Eye (tissue), 1 donor: ENCODE measurements at regions not wholly inside any gene's neighbourhood (a gene's known extent, or its start where the extent isn't known, plus 50 kb on each side); places are given as distances from the start of the nearest gene placed in this dataset.
"Not testable (repeated sequence)": the region's sequence is repeated elsewhere in the genome, so short reads cannot be mapped to it uniquely, and the experiment has no call there.

Experiments
- DNase-seq: peaks from one replicate; pipeline ENCODE4 v3.0.0-alpha.2; 2015

- DNase-seq: no peak
These were observed 220.5 kb upstream of the PRSS1 start for GRCh38 chr7:142528608-142529408.

GRCh38 chr7:142523821-142524460 is 225.3 kb upstream of the PRSS1 start:
- no peak for DNase-seq

GRCh38 chr7:142522735-142523134 is 226.5 kb upstream of the PRSS1 start:
- DNase-seq: no peak

- not testable (repeated sequence) for DNase-seq
These were observed 228.4 kb upstream of the PRSS1 start for GRCh38 chr7:142520885-142521284.

GRCh38 chr7:142520455-142520854 is 228.8 kb upstream of the PRSS1 start:
- not testable (repeated sequence) for DNase-seq

DNA sequence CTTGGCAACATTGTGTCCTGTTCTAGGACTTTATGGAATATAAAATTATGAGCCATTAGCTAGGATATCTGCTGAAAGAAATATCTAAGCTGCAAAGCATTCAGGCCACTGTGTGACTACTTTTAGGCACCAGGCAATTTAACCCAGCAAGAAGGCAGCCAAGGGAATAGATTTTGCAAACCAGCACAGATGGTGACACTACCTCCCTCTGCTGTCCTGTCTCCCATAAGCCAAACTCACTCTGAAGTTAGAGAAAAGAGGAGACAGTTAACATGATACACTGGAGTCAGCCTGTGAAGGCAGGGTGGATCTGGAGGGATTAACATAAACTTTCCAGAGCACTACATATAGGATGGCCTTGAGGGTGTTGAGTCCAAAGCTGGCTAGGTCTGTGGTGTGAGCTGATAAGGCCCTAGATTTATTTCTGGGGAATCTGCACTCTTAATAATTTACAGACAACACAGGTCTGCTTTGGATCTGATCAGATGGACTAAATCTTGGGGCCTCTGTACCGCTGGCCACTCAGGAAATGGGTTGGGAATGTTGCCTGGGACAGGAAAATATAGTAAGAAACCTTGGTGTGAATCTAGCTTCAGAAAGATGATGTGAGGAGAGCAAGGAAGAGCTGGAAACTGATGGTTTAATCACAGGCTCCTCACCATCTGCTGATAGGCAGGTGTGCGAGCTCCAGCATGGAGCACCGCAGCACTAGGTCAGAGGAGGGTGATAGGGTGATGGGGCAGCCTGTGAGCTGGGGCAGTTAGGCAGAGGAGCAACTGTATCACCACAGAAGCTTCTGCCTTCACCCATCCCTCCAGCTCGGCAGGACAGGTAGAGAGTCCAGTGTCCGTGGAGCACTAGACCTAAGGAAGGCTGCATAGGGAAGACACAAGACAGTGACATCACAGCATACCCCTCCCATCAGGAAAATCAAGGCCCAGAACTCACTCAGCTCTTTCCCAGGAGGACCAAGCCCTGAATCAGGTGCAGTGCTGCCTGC is 229.9 kb upstream of the PRSS1 start:
- DNase-seq: no peak

DNA sequence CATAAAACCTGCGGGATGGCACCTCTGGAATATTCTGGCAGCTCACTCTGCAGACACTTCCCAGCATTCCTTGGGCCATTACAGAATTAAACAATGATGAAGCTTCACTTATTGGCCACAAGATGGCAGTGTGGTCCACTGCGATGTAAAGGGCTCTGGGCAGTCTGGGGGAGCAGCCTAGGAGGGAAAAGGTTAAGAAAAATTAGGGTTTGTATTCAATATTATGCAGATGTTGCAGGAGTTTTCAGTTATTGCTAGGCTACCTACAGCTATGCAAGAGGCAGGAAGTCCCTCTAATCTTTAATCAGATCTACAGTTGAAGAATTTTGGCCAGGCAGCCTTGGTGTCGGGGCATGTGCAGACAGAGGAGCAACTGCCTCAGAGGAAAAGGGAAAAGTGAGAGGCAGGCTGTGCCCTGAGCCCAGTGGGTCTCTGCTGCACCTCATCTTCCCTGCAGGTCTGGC is 233.2 kb upstream of the PRSS1 start:
- DNase-seq: peak; percentile 83

- DNase-seq: not testable (repeated sequence)
These were observed 234.6 kb upstream of the PRSS1 start for GRCh38 chr7:142514716-142515115.

DNA sequence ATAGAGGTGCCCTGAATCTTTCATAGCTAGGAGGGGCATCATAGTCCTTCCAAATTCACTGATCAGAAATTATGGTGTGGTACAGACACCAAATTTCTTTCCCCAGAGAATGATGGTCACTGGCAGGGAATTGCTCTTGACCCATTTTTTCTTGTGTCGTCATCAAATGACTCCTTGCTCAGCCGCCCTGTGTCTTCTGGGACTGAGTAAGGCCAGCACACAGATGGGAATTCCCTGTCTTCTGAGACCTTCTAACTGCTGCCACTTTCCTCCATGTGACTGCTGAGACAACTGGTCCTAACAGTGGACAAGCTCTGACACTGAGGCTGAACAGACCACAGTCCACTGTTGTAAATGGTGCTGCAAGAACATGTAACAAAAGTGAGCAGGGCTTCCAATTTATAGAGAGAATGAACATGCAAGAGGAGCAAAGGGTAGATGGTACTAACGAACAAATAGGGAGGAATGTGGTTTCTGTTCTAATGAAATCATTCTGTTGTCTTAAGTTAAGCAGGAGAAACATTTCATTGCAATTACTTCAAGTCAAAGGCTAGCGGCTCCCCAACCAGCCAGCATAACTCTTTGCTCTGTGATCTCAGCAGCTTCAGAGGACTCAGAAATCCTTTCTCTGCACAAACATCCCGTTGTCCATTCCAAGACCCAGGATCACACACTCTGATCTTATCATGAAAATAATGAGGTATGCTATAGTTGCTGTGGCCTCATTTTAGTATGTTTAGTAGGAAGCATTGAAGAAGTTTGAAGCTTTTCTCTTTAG is 235.9 kb upstream of the PRSS1 start:
- DNase-seq: no peak

- no peak for DNase-seq
These were observed 237.5 kb upstream of the PRSS1 start for GRCh38 chr7:142511801-142512200.

- DNase-seq: no peak
These were observed 237.9 kb upstream of the PRSS1 start for GRCh38 chr7:142511374-142511773.

DNA sequence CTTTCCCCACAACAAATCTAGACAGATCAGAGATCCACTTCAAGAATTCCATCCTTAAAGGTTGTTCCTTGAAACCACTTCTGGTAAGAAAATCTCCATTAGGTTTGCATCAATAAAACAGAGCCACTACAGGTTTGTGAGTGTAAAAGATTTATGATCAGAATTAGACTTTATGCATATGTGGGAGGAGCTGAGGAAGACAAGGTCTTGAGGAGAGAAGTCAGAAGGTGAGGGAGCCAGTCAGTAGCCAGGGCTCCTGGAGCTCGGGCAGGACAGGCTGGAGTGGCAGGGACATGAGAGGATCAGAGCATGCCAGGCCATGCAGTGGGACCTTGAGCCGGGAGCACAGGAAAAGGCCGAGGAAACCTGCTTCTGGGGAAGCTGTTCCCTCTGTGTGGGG is 240.0 kb upstream of the PRSS1 start:
- DNase-seq: not testable (repeated sequence)

DNA sequence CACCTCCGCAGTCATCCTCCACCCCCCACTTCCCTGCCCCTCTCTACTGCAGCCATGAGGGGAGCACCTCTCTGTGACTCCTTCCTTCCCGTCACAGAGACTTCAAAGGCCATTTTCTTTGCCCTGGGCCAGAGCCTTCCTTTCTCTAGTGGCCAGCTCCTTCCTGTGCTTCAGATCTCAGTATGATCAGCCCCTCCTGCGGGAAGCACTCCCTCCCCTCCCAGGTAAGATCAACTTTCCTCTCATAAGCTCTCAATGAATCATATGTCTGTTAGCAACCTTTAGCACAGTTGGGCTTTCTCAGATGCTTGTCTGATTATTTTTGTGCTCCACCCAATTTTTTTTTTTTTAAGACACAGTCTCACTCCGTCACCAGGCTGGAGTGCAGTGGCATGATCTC is 241.0 kb upstream of the PRSS1 start:
- no peak for DNase-seq

DNA sequence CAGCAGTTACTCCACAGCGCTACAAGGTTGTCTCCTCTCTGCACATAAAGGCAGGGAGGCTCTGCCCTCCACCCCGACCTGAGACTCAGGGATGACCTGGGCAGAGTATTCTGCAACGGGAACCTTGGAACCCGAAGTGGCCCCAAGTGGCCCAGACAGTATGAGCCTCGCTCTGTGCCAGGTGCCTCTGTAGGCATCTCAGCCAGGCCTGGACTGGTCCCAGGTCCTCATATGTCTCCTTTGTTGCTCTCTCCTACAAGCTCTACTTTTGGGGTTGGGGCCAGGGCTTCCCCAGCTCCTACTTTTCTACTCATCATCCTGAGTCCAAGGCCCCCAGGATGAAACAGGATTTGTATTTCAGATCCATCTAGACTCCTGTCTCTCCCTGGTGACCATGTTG is 241.5 kb upstream of the PRSS1 start:
- DNase-seq: no peak

DNA sequence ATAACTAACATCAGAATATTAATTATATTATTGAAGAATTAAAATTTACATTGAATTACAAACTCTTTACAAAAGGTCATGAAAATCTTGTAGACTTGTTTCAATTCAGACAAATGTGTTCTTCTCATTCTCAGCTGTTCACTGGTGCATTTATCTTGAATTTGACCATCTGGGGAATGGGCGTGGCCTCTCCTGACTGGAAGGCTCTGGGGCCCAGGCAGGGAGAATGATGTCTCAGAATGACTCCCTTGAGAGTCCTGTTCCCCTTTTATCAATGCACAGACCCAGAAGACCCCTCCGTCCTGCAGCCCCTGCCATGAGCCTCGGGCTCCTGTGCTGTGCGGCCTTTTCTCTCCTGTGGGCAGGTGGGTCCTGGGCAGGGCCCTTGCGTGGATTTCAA is 242.2 kb upstream of the PRSS1 start:
- DNase-seq: not testable (repeated sequence)

- DNase-seq: no peak
These were observed 242.7 kb upstream of the PRSS1 start for GRCh38 chr7:142506601-142507000.

GRCh38 chr7:142503949-142504348 is 245.3 kb upstream of the PRSS1 start:
- DNase-seq: not testable (repeated sequence)

DNA sequence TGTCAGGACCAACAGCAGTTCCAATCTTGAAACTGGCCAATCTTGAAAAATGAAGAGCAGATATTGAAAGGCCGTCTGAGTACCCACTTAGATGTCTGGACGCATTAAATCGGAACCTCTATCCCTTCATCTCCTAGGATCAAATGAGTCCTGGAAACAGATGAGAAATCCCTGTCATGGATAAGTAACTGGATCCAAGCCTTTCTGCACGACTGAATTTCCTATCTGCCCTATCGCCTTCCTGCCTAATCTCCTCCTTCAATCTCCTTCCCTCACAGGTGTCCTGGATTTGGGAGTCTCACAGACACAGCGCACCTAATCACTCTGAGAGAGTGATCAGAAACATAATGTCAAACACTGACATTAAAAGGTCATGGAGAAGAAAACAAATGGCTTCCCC is 245.2 kb upstream of the PRSS58 start:
- DNase-seq: no peak

DNA sequence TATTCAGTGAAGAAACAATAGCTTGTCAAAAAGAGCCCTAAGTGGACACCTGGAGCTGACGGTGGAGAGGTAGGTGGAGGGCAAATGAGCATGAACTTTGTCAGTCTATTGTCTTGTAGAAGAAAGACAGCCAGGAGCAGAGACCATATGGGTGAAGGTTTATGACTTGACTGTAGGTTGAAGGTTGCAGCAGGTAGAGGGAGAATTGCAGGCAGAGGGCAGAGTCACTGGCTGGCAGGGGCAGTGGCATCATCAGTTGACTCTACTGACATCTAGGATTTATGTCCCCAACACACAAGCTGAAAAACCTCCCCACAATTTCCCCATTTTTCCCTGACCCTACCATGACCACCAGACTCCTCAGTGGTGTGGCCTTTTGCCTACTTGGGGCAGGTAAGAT is 243.6 kb upstream of the PRSS58 start:
- DNase-seq: no peak

DNA sequence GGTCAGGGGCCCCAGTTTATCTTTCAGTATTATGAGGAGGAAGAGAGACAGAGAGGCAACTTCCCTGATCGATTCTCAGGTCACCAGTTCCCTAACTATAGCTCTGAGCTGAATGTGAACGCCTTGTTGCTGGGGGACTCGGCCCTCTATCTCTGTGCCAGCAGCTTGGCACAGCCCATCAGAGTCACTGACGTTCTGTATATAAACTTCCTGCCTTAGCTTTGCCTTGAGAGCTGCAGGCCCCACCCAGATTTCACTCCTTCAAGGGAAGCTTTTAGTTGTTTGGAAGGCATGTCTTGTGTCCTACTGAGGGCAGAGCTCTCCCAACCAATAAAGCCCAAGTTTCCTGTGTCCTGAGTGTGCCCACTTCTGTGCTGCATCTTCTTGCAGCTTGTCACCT is 242.5 kb upstream of the PRSS58 start:
- no peak for DNase-seq

GRCh38 chr7:142499635-142500034 is 241.8 kb upstream of the PRSS58 start:
- no peak for DNase-seq

DNA sequence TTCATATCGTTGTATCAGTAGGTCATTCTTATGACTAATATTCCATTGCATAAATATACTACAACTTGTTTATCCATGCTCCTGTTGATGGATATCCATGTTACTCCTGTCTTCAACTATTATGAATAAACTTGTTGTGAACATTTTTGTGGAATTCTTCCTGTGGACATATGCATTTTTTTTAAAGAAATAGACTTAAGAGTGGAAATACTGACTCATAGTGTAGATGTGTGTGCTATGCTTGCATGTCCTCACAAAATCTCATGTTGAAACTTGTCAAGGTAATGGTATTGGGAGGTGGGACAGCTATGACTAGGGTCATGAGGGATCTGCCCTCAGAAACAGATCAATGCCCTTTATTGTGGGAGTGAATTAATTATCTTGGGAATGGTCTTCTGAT is 240.5 kb upstream of the PRSS58 start:
- no peak for DNase-seq
